ENCODE measurements at regions not wholly inside any gene's neighbourhood (a gene's known extent, or its start where the extent isn't known, plus 50 kb on each side); places are given as distances from the start of the nearest gene placed in this dataset.

- TF ChIP-seq GATA3 (IDR thresholded peaks at IDR 0.05; ENCODE audit: low read depth, low read length) (no peak), GATA2 (IDR thresholded peaks at IDR 0.05; ENCODE audit: low read depth, low read length) (no peak)
Observed at GRCh38 chr13:30110301-30111070, 196.9 kb downstream of the KATNAL1 start.
